GM21381 (cell line): ENCODE measurements at regions not wholly inside any gene's neighbourhood (a gene's known extent, or its start where the extent isn't known, plus 50 kb on each side); places are given as distances from the start of the nearest gene placed in this dataset.

Experiments used
- ATAC-seq: cut with Tn5 transposase; IDR thresholded peaks from one replicate; pipeline ENCODE4 v1.9.1; 2021; ENCODE audit warnings: mild to moderate bottlenecking, moderate library complexity; ENCODE audit not compliant: unreplicated experiment

- no peak for ATAC-seq
Observed at GRCh38 chr2:186433777-186434432, 52.2 kb upstream of the ZC3H15 start.
